ENCODE measurements at regions not wholly inside any gene's neighbourhood (a gene's known extent, or its start where the extent isn't known, plus 50 kb on each side); places are given as distances from the start of the nearest gene placed in this dataset.

DNA sequence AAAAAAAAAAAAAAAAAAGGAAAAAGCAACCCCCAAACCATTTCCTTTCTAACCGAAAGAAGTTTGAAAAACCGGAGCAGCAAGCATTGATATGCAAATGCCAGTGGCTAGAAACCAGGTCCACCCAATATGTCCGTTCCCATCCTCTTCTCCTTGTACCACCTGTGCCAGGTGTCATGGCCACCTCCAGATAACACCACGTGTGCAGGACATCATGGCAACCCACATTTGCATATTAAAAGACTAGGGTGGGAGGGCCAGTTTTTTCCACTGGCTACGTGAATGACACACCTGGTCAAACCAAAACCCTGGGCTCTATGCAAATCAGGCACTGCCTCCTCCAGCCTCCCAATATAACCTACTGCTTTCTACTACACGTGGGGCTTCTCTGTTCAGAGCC, 303.3 kb upstream of the GULP1 start:
- no peak overlapping the region for H2BK12ac ChIP-seq (ENCODE audit: low read depth, low read length)
- no peaks in the 10 kb centered on the region for H3K79me1 ChIP-seq (ENCODE audit: low read depth, low read length)
- H4K5ac ChIP-seq (ENCODE audit: insufficient read length, low read depth, low read length) = no peak overlapping the region
- H3K79me2 ChIP-seq (ENCODE audit: control insufficient read depth in 1 of 2, insufficient read depth in 2 of 2, low read length in 2 of 2) = no peaks in the 10 kb centered on the region
- no peak overlapping the region for H3K56ac ChIP-seq (replicated peaks; ENCODE audit: insufficient read length, low read depth, low read length)
- no peak overlapping the region for H3K27ac ChIP-seq (ENCODE audit: low read depth, low read length)
- H2BK5ac ChIP-seq (ENCODE audit: low read depth, low read length) = no peak overlapping the region
- H3K23me2 ChIP-seq (ENCODE audit: low read depth, low read length) = no peaks in the 10 kb centered on the region
- no peak overlapping the region for H3K18ac ChIP-seq (ENCODE audit: extremely low read depth, low read length)
- H3K4me2 ChIP-seq (ENCODE audit: insufficient read depth in 1 of 2, low read depth in 2 of 2, low read length in 2 of 2) = no peak overlapping the region; a peak in 1 of 4 replicates
- WGBS, 2 experiments (ENCODE audit: extremely low coverage in 1 of 2, insufficient coverage in 1 of 2, insufficient read length in 1 of 2, insufficient replicate concordance in 2 of 2, low coverage in 1 of 2, low lambda C conversion rate in 2 of 2, missing lambda C conversion rate in 1 of 2) = 75% methylated on average over 6 of the region's 6 CpGs; no CpG with 5 or more reads in 1 of the 2 experiments
- ChIA-PET CTCF (ENCODE audit: partially characterized antibody) (interaction anchor here (0.9 kb wide), 1 partner anchor 330 kb away, joined by 4 read pairs; no protein-coding TSS in a partner anchor), POLR2A (ENCODE audit: partially characterized antibody) (interaction anchor here (1.1 kb wide), 1 partner anchor 40 kb away, joined by 3 read pairs; no protein-coding TSS in a partner anchor)
- no peak overlapping the region for H3K4ac ChIP-seq (replicated peaks; ENCODE audit: insufficient read length, low read depth, low read length)
- no peak overlapping the region for H4K91ac ChIP-seq (replicated peaks; ENCODE audit: insufficient read length, low read length)
- no peak overlapping the region for H2AK5ac ChIP-seq (ENCODE audit: low read depth, low read length)
- H3K4me3 ChIP-seq (ENCODE audit: extremely low read depth in 1 of 4, insufficient read depth in 2 of 4, low read depth in 3 of 4, low read length in 4 of 4) = no peak overlapping the region
- H3K36me3 ChIP-seq (ENCODE audit: control insufficient read depth in 2 of 4, insufficient read depth in 4 of 4, low read length in 3 of 4) = no peaks in the 10 kb centered on the region
- TF ChIP-seq, protein P1, sequence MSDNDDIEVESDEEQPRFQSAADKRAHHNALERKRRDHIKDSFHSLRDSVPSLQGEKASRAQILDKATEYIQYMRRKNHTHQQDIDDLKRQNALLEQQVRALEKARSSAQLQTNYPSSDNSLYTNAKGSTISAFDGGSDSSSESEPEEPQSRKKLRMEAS (IDR thresholded peaks at IDR 0.05) = peak; percentile 70
- TF ChIP-seq BCL11A (IDR thresholded peaks at IDR 0.05; ENCODE audit: low read depth in 2 of 2, low read length in 2 of 2) (no peak), HDAC2 (IDR thresholded peaks at IDR 0.05; ENCODE audit: borderline replicate concordance in 1 of 2, low read depth in 2 of 2, low read length in 2 of 2) (no peak), YY1 (IDR thresholded peaks at IDR 0.05; ENCODE audit: low read depth, low read length) (peak; percentile 78)
- DNase-seq (ENCODE audit: low read depth in 1 of 2, low spot score in 2 of 2) = no peak
- H2BK20ac ChIP-seq (ENCODE audit: low read length) = no peak overlapping the region
- no peak overlapping the region for H3K14ac ChIP-seq (ENCODE audit: insufficient read length)
- no peak overlapping the region for H3K9ac ChIP-seq (replicated peaks in 1 of 4; ENCODE audit: extremely low read depth in 1 of 4, low read depth in 3 of 4, low read length in 3 of 4)
- no peak overlapping the region for H4K8ac ChIP-seq (ENCODE audit: extremely low read depth, insufficient read depth, low read length)
- no peaks in the 10 kb centered on the region for H3K9me3 ChIP-seq (ENCODE audit: insufficient read depth in 2 of 2, low read depth in 1 of 2, low read length in 1 of 2)
- no peak for FAIRE-seq
- H3K4me1 ChIP-seq (replicated peaks in 1 of 4; ENCODE audit: control insufficient read depth in 3 of 4, insufficient read depth in 4 of 4, low read length in 3 of 4) = peaks cover 0 to 13% (median 7%) of the 10 kb centered on the region in 4 experiments; a peak in 5 of 7 replicates
- H3K23ac ChIP-seq (ENCODE audit: insufficient read length) = no peak overlapping the region
- H2AFZ ChIP-seq (ENCODE audit: low read length) = no peak overlapping the region
- H2BK120ac ChIP-seq (replicated peaks; ENCODE audit: low read depth, low read length) = no peak overlapping the region
- H2BK15ac ChIP-seq (ENCODE audit: low read length) = no peak overlapping the region
- no peaks in the 10 kb centered on the region for H3K27me3 ChIP-seq (replicated peaks in 1 of 4; ENCODE audit: control insufficient read depth in 3 of 4, extremely low read depth in 1 of 4, insufficient read depth in 3 of 4, low read length in 3 of 4)
- H4K20me1 ChIP-seq (replicated peaks in 1 of 2; ENCODE audit: control insufficient read depth in 1 of 2, insufficient read depth in 2 of 2, low read length in 2 of 2) = no peaks in the 10 kb centered on the region

Measured in H1 (cell line).